ENCODE measurements at regions not wholly inside any gene's neighbourhood (a gene's known extent, or its start where the extent isn't known, plus 50 kb on each side); places are given as distances from the start of the nearest gene placed in this dataset.
"Not testable (repeated sequence)": the region's sequence is repeated elsewhere in the genome, so short reads cannot be mapped to it uniquely, and the experiment has no call there.

- no peak for TF ChIP-seq CTCF (IDR thresholded peaks at IDR 0.05; ENCODE audit: low read depth, low read length)
- no peaks in the 10 kb centered on the region for H3K9me3 ChIP-seq
- no peaks in the 10 kb centered on the region for H3K4me1 ChIP-seq
- H3K4me3 ChIP-seq (ENCODE audit: low read depth, low read length): no peak overlapping the region
- no peaks in the 10 kb centered on the region for H3K36me3 ChIP-seq
- H3K27me3 ChIP-seq: no peaks in the 10 kb centered on the region
- no peak for DNase-seq
Measured at GRCh38 chr14:41225433-41225832, 381.2 kb upstream of the LRFN5 start.

- no peak for TF ChIP-seq CTCF (IDR thresholded peaks at IDR 0.05; ENCODE audit: low read depth, low read length)
- Histone ChIP-seq H3K4me3 (ENCODE audit: low read depth, low read length) (no peak overlapping the region), H3K4me1 (no peaks in the 10 kb centered on the region), H3K27me3 (no peaks in the 10 kb centered on the region), H3K9me3 (no peaks in the 10 kb centered on the region), H3K36me3 (no peaks in the 10 kb centered on the region)
- DNase-seq: no peak
Measured at GRCh38 chr14:41222581-41222980, 384.1 kb upstream of the LRFN5 start.

- not testable (repeated sequence) for H3K9me3 ChIP-seq; H3K36me3 ChIP-seq; DNase-seq; H3K27me3 ChIP-seq; H3K4me3 ChIP-seq (ENCODE audit: low read depth, low read length); H3K4me1 ChIP-seq
Measured at GRCh38 chr14:41214978-41215377, 391.7 kb upstream of the LRFN5 start.

GRCh38 chr14:41201696-41202095, 405.0 kb upstream of the LRFN5 start:
- no peaks in the 10 kb centered on the region for H3K9me3 ChIP-seq
- H3K4me1 ChIP-seq: no peaks in the 10 kb centered on the region
- no peaks in the 10 kb centered on the region for H3K27me3 ChIP-seq
- no peak overlapping the region for H3K4me3 ChIP-seq (ENCODE audit: low read depth, low read length)
- no peak for TF ChIP-seq CTCF (IDR thresholded peaks at IDR 0.05; ENCODE audit: low read depth, low read length)
- no peaks in the 10 kb centered on the region for H3K36me3 ChIP-seq
- no peak for DNase-seq

- no peak for DNase-seq
- Histone ChIP-seq H3K9me3 (no peaks in the 10 kb centered on the region), H3K36me3 (no peaks in the 10 kb centered on the region), H3K27me3 (no peaks in the 10 kb centered on the region), H3K4me1 (no peaks in the 10 kb centered on the region), H3K4me3 (ENCODE audit: low read depth, low read length) (no peak overlapping the region)
- no peak for TF ChIP-seq CTCF (IDR thresholded peaks at IDR 0.05; ENCODE audit: low read depth, low read length)
Measured at GRCh38 chr14:41187868-41188267, 418.8 kb upstream of the LRFN5 start.

- no peak for DNase-seq
Measured at GRCh38 chr14:41171045-41171444, 435.6 kb upstream of the LRFN5 start.

More at GRCh38 chr14:41171045-41171444, 435.6 kb upstream of the LRFN5 start:
- H3K4me1 ChIP-seq: no peaks in the 10 kb centered on the region
- no peak for TF ChIP-seq CTCF (IDR thresholded peaks at IDR 0.05; ENCODE audit: low read depth, low read length)
- H3K27me3 ChIP-seq: no peaks in the 10 kb centered on the region
- H3K9me3 ChIP-seq: no peaks in the 10 kb centered on the region
- no peak overlapping the region for H3K4me3 ChIP-seq (ENCODE audit: low read depth, low read length)
- no peaks in the 10 kb centered on the region for H3K36me3 ChIP-seq

Data from BE2C (cell line).